Calu3 (cell line): ENCODE measurements at regions not wholly inside any gene's neighbourhood (a gene's known extent, or its start where the extent isn't known, plus 50 kb on each side); places are given as distances from the start of the nearest gene placed in this dataset.

Experiments
- BruUV-seq: library from RNA; stranded (reverse); fragments of 400-500 nt; replicated peaks from 2 replicates; lab custom pipeline; 2021; lab: Mats Ljungman, UMichigan
- CTCF ChIA-PET: fragments of 300-600 bp; sonication (Branson Sonifier 250); formaldehyde crosslinking; loops from one replicate; lab custom pipeline; 2022; ENCODE audit warnings: antibody characterized with exemption; lab: Charles Lee
- DNase-seq: peaks from one replicate; pipeline ENCODE4 v3.0.0; 2022
- H3K27ac Mint-ChIP-seq: one replicate; pipeline ENCODE4 v1.8.0; 2022; ENCODE audit warnings: mixed read lengths; ENCODE audit not compliant: unreplicated experiment
- H3K27me3 Mint-ChIP-seq: one replicate; pipeline ENCODE4 v1.8.0; 2022; ENCODE audit warnings: mixed read lengths; ENCODE audit not compliant: unreplicated experiment
- H3K36me3 Mint-ChIP-seq: one replicate; pipeline ENCODE4 v1.8.0; 2022; ENCODE audit warnings: mild to moderate bottlenecking, moderate library complexity, mixed read lengths; ENCODE audit not compliant: insufficient read depth, unreplicated experiment
- H3K4me1 Mint-ChIP-seq: one replicate; pipeline ENCODE4 v1.8.0; 2022; ENCODE audit warnings: mild to moderate bottlenecking, low read depth, mixed read lengths; ENCODE audit not compliant: unreplicated experiment
- H3K4me3 Mint-ChIP-seq: one replicate; pipeline ENCODE4 v1.8.0; 2022; ENCODE audit warnings: mild to moderate bottlenecking, low read depth, moderate library complexity, mixed read lengths; ENCODE audit not compliant: unreplicated experiment
- H3K9me3 Mint-ChIP-seq: one replicate; pipeline ENCODE4 v1.8.0; 2022; ENCODE audit warnings: low read depth, mixed read lengths; ENCODE audit not compliant: unreplicated experiment
- CTCF ChIP-seq: fragments of 200-600 bp; IDR thresholded peaks from one replicate; pipeline ENCODE4 v1.8.0; 2022; ENCODE audit warnings: antibody characterized with exemption; ENCODE audit not compliant: unreplicated experiment
- intact Hi-C: fragments of 100-400 bp; cut with micrococcal nuclease; formaldehyde crosslinking; loops from one replicate; pipeline ENCODE4 v1.10.0; 2022; ENCODE audit not compliant: unreplicated experiment

- DNase-seq: no peak
- CTCF ChIA-PET: no interaction called here
- BruUV-seq: no TSS peak
- H3K4me1 Mint-ChIP-seq: no peaks in the 10 kb centered on the region
- H3K27ac Mint-ChIP-seq: no peak overlapping the region
- intact Hi-C loops: no loop called here
- H3K27me3 Mint-ChIP-seq: no peaks in the 10 kb centered on the region
- no peaks in the 10 kb centered on the region for H3K9me3 Mint-ChIP-seq
- peaks cover 30% of the 10 kb centered on the region for H3K36me3 Mint-ChIP-seq
- no peak overlapping the region for H3K4me3 Mint-ChIP-seq
- no peak for TF ChIP-seq CTCF
These were observed 143.2 kb downstream of the SHANK2 start for GRCh38 chr11:71109186-71109585.

- intact Hi-C loops: no loop called here
- no peak overlapping the region for H3K4me3 Mint-ChIP-seq
- H3K9me3 Mint-ChIP-seq: no peaks in the 10 kb centered on the region
- no TSS peak for BruUV-seq
- peaks cover 30% of the 10 kb centered on the region for H3K36me3 Mint-ChIP-seq
- CTCF ChIA-PET: no interaction called here
- DNase-seq: no peak
- no peaks in the 10 kb centered on the region for H3K27me3 Mint-ChIP-seq
- no peak overlapping the region for H3K27ac Mint-ChIP-seq
- no peaks in the 10 kb centered on the region for H3K4me1 Mint-ChIP-seq
- no peak for TF ChIP-seq CTCF
These were observed 144.1 kb downstream of the SHANK2 start for GRCh38 chr11:71108013-71108865.

- H3K27ac Mint-ChIP-seq: no peak overlapping the region
- H3K9me3 Mint-ChIP-seq: no peaks in the 10 kb centered on the region
- no TSS peak for BruUV-seq
- no peak overlapping the region for H3K4me3 Mint-ChIP-seq
- TF ChIP-seq CTCF: no peak
- intact Hi-C loops: no loop called here
- H3K27me3 Mint-ChIP-seq: no peaks in the 10 kb centered on the region
- CTCF ChIA-PET: no interaction called here
- no peaks in the 10 kb centered on the region for H3K4me1 Mint-ChIP-seq
- DNase-seq: no peak
- peaks cover 21% of the 10 kb centered on the region for H3K36me3 Mint-ChIP-seq
These were observed 145.7 kb downstream of the SHANK2 start for GRCh38 chr11:71106671-71107070.

- no peaks in the 10 kb centered on the region for H3K4me1 Mint-ChIP-seq
These were observed 149.1 kb downstream of the SHANK2 start for GRCh38 chr11:71103266-71103665.

More at GRCh38 chr11:71103266-71103665, 149.1 kb downstream of the SHANK2 start:
- peaks cover 28% of the 10 kb centered on the region for H3K36me3 Mint-ChIP-seq
- H3K27me3 Mint-ChIP-seq: no peaks in the 10 kb centered on the region
- DNase-seq: no peak
- H3K4me3 Mint-ChIP-seq: no peak overlapping the region
- BruUV-seq: no TSS peak
- CTCF ChIA-PET: no interaction called here
- intact Hi-C loops: no loop called here
- no peaks in the 10 kb centered on the region for H3K9me3 Mint-ChIP-seq
- TF ChIP-seq CTCF: no peak
- no peak overlapping the region for H3K27ac Mint-ChIP-seq
